Large intestine (tissue), 3 donors: ENCODE measurements at regions not wholly inside any gene's neighbourhood (a gene's known extent, or its start where the extent isn't known, plus 50 kb on each side); places are given as distances from the start of the nearest gene placed in this dataset.
"Not testable (repeated sequence)": the region's sequence is repeated elsewhere in the genome, so short reads cannot be mapped to it uniquely, and the experiment has no call there.

Source experiments
- DNase-seq, 2 donors: peaks; one replicate each; pipeline versions ENCODE4 v3.0.0 to v3.0.0-alpha.2; 2013
- H3K27ac ChIP-seq: one replicate; pipeline ENCODE4 v1.5.1; 2013; ENCODE audit warnings: low read length
- H3K27me3 ChIP-seq: 2 replicates; pipeline ENCODE4 v1.6.1; 2013; ENCODE audit warnings: low read length; ENCODE audit not compliant: control insufficient read depth, insufficient read depth
- H3K36me3 ChIP-seq: 2 replicates; pipeline ENCODE4 v1.6.1; 2013; ENCODE audit warnings: low read length; ENCODE audit not compliant: control insufficient read depth, insufficient read depth
- H3K4me1 ChIP-seq: one replicate; pipeline ENCODE4 v1.6.1; 2013; ENCODE audit warnings: low read length; ENCODE audit not compliant: control insufficient read depth, insufficient read depth
- H3K4me3 ChIP-seq: one replicate; pipeline ENCODE4 v1.5.1; 2013; ENCODE audit warnings: low read length
- H3K9me3 ChIP-seq: one replicate; pipeline ENCODE4 v1.6.1; 2013; ENCODE audit warnings: mild to moderate bottlenecking, low read depth, low read length, moderate library complexity; ENCODE audit not compliant: control insufficient read depth
- WGBS: methylation state at CpG from one replicate; pipeline ENCODE4 v1.1.5; 2013; ENCODE audit warnings: low lambda C conversion rate; ENCODE audit not compliant: insufficient coverage; 5-methylcytosine and 5-hydroxymethylcytosine counted together

GRCh38 chr17:16842346-16842745, 129.6 kb downstream of the TNFRSF13B start:
- H3K4me3 ChIP-seq, H3K9me3 ChIP-seq, DNase-seq, H3K4me1 ChIP-seq, H3K27ac ChIP-seq, H3K27me3 ChIP-seq, H3K36me3 ChIP-seq: not testable (repeated sequence)
- WGBS = no CpG with 5 or more reads among the region's 6 CpGs

- WGBS = no CpG with 5 or more reads among the region's 10 CpGs
- not testable (repeated sequence) for H3K27ac ChIP-seq
These were observed 130.0 kb downstream of the TNFRSF13B start for GRCh38 chr17:16841896-16842295.

GRCh38 chr17:16840219-16840618, 131.7 kb downstream of the TNFRSF13B start:
- not testable (repeated sequence) for H3K27me3 ChIP-seq, H3K4me3 ChIP-seq, H3K4me1 ChIP-seq, H3K9me3 ChIP-seq, H3K36me3 ChIP-seq, DNase-seq, H3K27ac ChIP-seq
- no CpG with 5 or more reads among the region's 9 CpGs for WGBS

More at GRCh38 chr17:16841896-16842295, 130.0 kb downstream of the TNFRSF13B start:
- H3K27me3 ChIP-seq, H3K9me3 ChIP-seq, H3K4me1 ChIP-seq, DNase-seq, H3K4me3 ChIP-seq, H3K36me3 ChIP-seq: not testable (repeated sequence)

GRCh38 chr17:16839242-16840175, 132.4 kb downstream of the TNFRSF13B start:
- not testable (repeated sequence) for H3K27ac ChIP-seq, H3K4me3 ChIP-seq, H3K4me1 ChIP-seq, H3K27me3 ChIP-seq, H3K9me3 ChIP-seq, DNase-seq, H3K36me3 ChIP-seq
- WGBS = no CpG with 5 or more reads among the region's 16 CpGs

- not testable (repeated sequence) for H3K27ac ChIP-seq, DNase-seq, H3K36me3 ChIP-seq, H3K4me3 ChIP-seq, H3K27me3 ChIP-seq, H3K9me3 ChIP-seq, H3K4me1 ChIP-seq
- no CpG with 5 or more reads among the region's 6 CpGs for WGBS
These were observed 133.1 kb downstream of the TNFRSF13B start for GRCh38 chr17:16838795-16839194.

GRCh38 chr17:16838287-16838686, 133.6 kb downstream of the TNFRSF13B start:
- not testable (repeated sequence) for H3K4me1 ChIP-seq, H3K27ac ChIP-seq, DNase-seq, H3K4me3 ChIP-seq, H3K9me3 ChIP-seq, H3K27me3 ChIP-seq, H3K36me3 ChIP-seq
- WGBS = no CpG with 5 or more reads among the region's 9 CpGs

- not testable (repeated sequence) for H3K36me3 ChIP-seq, H3K4me3 ChIP-seq, H3K27ac ChIP-seq, H3K4me1 ChIP-seq, H3K9me3 ChIP-seq, DNase-seq, H3K27me3 ChIP-seq
- WGBS = no CpG with 5 or more reads among the region's 11 CpGs
These were observed 134.3 kb downstream of the TNFRSF13B start for GRCh38 chr17:16837468-16838266.

GRCh38 chr17:16836315-16836915, 135.5 kb downstream of the TNFRSF13B start:
- H3K9me3 ChIP-seq, DNase-seq, H3K36me3 ChIP-seq, H3K27me3 ChIP-seq, H3K4me3 ChIP-seq, H3K27ac ChIP-seq, H3K4me1 ChIP-seq: not testable (repeated sequence)
- no CpG with 5 or more reads among the region's 12 CpGs for WGBS

- not testable (repeated sequence) for H3K36me3 ChIP-seq, H3K4me1 ChIP-seq, H3K4me3 ChIP-seq, H3K9me3 ChIP-seq, H3K27ac ChIP-seq, H3K27me3 ChIP-seq, DNase-seq
- WGBS = no CpG with 5 or more reads among the region's 12 CpGs
These were observed 138.4 kb downstream of the TNFRSF13B start for GRCh38 chr17:16833517-16833916.

- H3K4me3 ChIP-seq, H3K27ac ChIP-seq, H3K4me1 ChIP-seq, H3K36me3 ChIP-seq, H3K27me3 ChIP-seq, H3K9me3 ChIP-seq, DNase-seq: not testable (repeated sequence)
- no CpG with 5 or more reads among the region's 8 CpGs for WGBS
These were observed 139.1 kb downstream of the TNFRSF13B start for GRCh38 chr17:16832853-16833252.
